H9 (cell line): ENCODE measurements at regions not wholly inside any gene's neighbourhood (a gene's known extent, or its start where the extent isn't known, plus 50 kb on each side); places are given as distances from the start of the nearest gene placed in this dataset.

Experiments used
- DNase-seq: peaks from one replicate; pipeline ENCODE4 v3.0.0-alpha.2; 2017
- H2AFZ ChIP-seq: one replicate; pipeline ENCODE4 v1.6.1; 2013; ENCODE audit warnings: mild to moderate bottlenecking, low read length, control low read depth, moderate library complexity
- H2AK5ac ChIP-seq: 2 replicates; pipeline ENCODE4 v1.6.1; 2013; ENCODE audit warnings: low read length, control low read depth, mixed read lengths; ENCODE audit not compliant: insufficient read length
- H2BK120ac ChIP-seq: one replicate; pipeline ENCODE4 v1.6.1; 2013; ENCODE audit warnings: low read depth, mild to moderate bottlenecking, low read length, control low read depth, inconsistent platforms; ENCODE audit not compliant: poor library complexity, severe bottlenecking
- H2BK12ac ChIP-seq: 2 replicates; pipeline ENCODE4 v1.6.1; 2013; ENCODE audit warnings: low read length, control low read depth, mixed read lengths, low read depth; ENCODE audit not compliant: insufficient read length
- H2BK15ac ChIP-seq: 2 replicates; pipeline ENCODE4 v1.6.1; 2013; ENCODE audit warnings: low read depth, low read length, control low read depth
- H2BK20ac ChIP-seq: one replicate; pipeline ENCODE4 v1.6.1; 2013; ENCODE audit warnings: low read depth, mild to moderate bottlenecking, low read length, control low read depth, inconsistent platforms; ENCODE audit not compliant: poor library complexity, severe bottlenecking
- H2BK5ac ChIP-seq: 2 replicates; pipeline ENCODE4 v1.6.1; 2013; ENCODE audit warnings: low read length, control low read depth, mixed read lengths; ENCODE audit not compliant: insufficient read length
- H3K14ac ChIP-seq: 2 replicates; pipeline ENCODE4 v1.6.1; 2013; ENCODE audit warnings: low read length, control low read depth; ENCODE audit not compliant: insufficient read depth
- H3K18ac ChIP-seq: 2 replicates; pipeline ENCODE4 v1.6.1; 2013; ENCODE audit warnings: low read depth, mild to moderate bottlenecking, mixed read lengths, low read length, control low read depth; ENCODE audit not compliant: insufficient read length
- H3K23ac ChIP-seq: 2 replicates; pipeline ENCODE4 v1.6.1; 2013; ENCODE audit warnings: low read length, control low read depth, mixed read lengths, low read depth; ENCODE audit not compliant: insufficient read length
- H3K23me2 ChIP-seq: 2 replicates; pipeline ENCODE4 v1.6.1; 2013; ENCODE audit warnings: low read depth, mild to moderate bottlenecking, mixed read lengths, low read length, control low read depth; ENCODE audit not compliant: insufficient read length, poor library complexity, severe bottlenecking
- H3K27ac ChIP-seq: 2 replicates; pipeline ENCODE4 v1.5.1; 2013; ENCODE audit warnings: low read length, control low read depth, mixed read lengths, low read depth; ENCODE audit not compliant: insufficient read length
- H3K27me3 ChIP-seq: 2 replicates; pipeline ENCODE4 v1.6.1; 2013; ENCODE audit warnings: low read length, control low read depth, inconsistent platforms; ENCODE audit not compliant: insufficient read depth
- H3K4ac ChIP-seq: 2 replicates; pipeline ENCODE4 v1.6.1; 2013; ENCODE audit warnings: low read depth, mild to moderate bottlenecking, control low read depth, inconsistent platforms, low read length, moderate library complexity
- H3K4me1 ChIP-seq: 2 replicates; pipeline ENCODE4 v1.6.1; 2013; ENCODE audit warnings: low read length, control low read depth, inconsistent platforms; ENCODE audit not compliant: insufficient read depth
- H3K4me2 ChIP-seq: 2 replicates; pipeline ENCODE4 v1.6.1; 2013; ENCODE audit warnings: low read length, control low read depth, mixed read lengths; ENCODE audit not compliant: insufficient read length, insufficient read depth
- H3K56ac ChIP-seq: 2 replicates; pipeline ENCODE4 v1.6.1; 2013; ENCODE audit warnings: low read depth, mild to moderate bottlenecking, mixed read lengths, low read length, control low read depth; ENCODE audit not compliant: insufficient read length
- H3K79me1 ChIP-seq: 2 replicates; pipeline ENCODE4 v1.6.1; 2013; ENCODE audit warnings: low read depth, mild to moderate bottlenecking, moderate library complexity, low read length, control low read depth, inconsistent platforms; ENCODE audit not compliant: insufficient read depth, poor library complexity, severe bottlenecking
- H3K79me2 ChIP-seq: 2 replicates; pipeline ENCODE4 v1.6.1; 2013; ENCODE audit warnings: low read length, control low read depth, inconsistent platforms; ENCODE audit not compliant: insufficient read depth
- H3K9ac ChIP-seq: 2 replicates; pipeline ENCODE4 v1.6.1; 2013; ENCODE audit warnings: low read length, control low read depth, mixed read lengths; ENCODE audit not compliant: insufficient read length; ENCODE audit errors: extremely low read depth
- H3K9me3 ChIP-seq: one replicate; pipeline ENCODE4 v1.6.1; 2013; ENCODE audit warnings: low read depth, low read length, inconsistent platforms; ENCODE audit not compliant: control insufficient read depth
- H3T11ph ChIP-seq: one replicate; pipeline ENCODE4 v1.6.1; 2013; ENCODE audit warnings: mild to moderate bottlenecking, low read length, control low read depth, inconsistent platforms
- H4K20me1 ChIP-seq: one replicate; pipeline ENCODE4 v1.6.1; 2013; ENCODE audit not compliant: control insufficient read depth, insufficient read length, insufficient read depth
- H4K5ac ChIP-seq: 2 replicates; pipeline ENCODE4 v1.6.1; 2013; ENCODE audit warnings: low read depth, mild to moderate bottlenecking, mixed read lengths, low read length, control low read depth; ENCODE audit not compliant: insufficient read length
- H4K8ac ChIP-seq: replicated peaks from 2 replicates; pipeline ENCODE4 v1.6.1; 2013; ENCODE audit warnings: low read length, control low read depth, mixed read lengths, low read depth; ENCODE audit not compliant: insufficient read length
- H4K91ac ChIP-seq: 2 replicates; pipeline ENCODE4 v1.6.1; 2013; ENCODE audit warnings: low read depth, mild to moderate bottlenecking, moderate library complexity, mixed read lengths, low read length, control low read depth; ENCODE audit not compliant: insufficient read length
- H3K27ac Mint-ChIP-seq, 3 experiments: 2 replicates in 2 of 3; 3 replicates in 1 of 3; pipeline ENCODE4 v1.8.0; 2020 to 2021; ENCODE audit warnings: mixed read lengths in 3 of 3, mild to moderate bottlenecking in 1 of 3, moderate library complexity in 1 of 3
- H3K27me3 Mint-ChIP-seq: 2 replicates; pipeline ENCODE4 v1.8.0; 2021; ENCODE audit warnings: low read depth, mild to moderate bottlenecking, moderate library complexity, mixed read lengths
- H3K36me3 Mint-ChIP-seq, 3 experiments: 2 replicates in 2 of 3; 3 replicates in 1 of 3; pipeline ENCODE4 v1.8.0; 2020 to 2021; ENCODE audit warnings: low read depth in 3 of 3, mixed read lengths in 3 of 3; ENCODE audit not compliant: insufficient read depth in 1 of 3
- H3K4me1 Mint-ChIP-seq, 2 experiments: 2 replicates each; pipeline ENCODE4 v1.8.0; 2020; ENCODE audit warnings: mixed read lengths in 2 of 2
- H3K4me3 Mint-ChIP-seq, 2 experiments: 2 replicates in 1 of 2; 3 replicates in 1 of 2; pipeline ENCODE4 v1.8.0; 2020 to 2021; ENCODE audit warnings: mild to moderate bottlenecking in 2 of 2, mixed read lengths in 2 of 2, moderate library complexity in 1 of 2
- H3K9me3 Mint-ChIP-seq, 2 experiments: 2 replicates in 1 of 2; 3 replicates in 1 of 2; pipeline ENCODE4 v1.8.0; 2020; ENCODE audit warnings: mild to moderate bottlenecking in 2 of 2, mixed read lengths in 2 of 2, moderate library complexity in 1 of 2
- CTCF ChIP-seq: fragments of 200-600 bp; sonication (generic); conservative IDR thresholded peaks from 3 replicates; pipeline ENCODE4 v1.8.0; 2021; ENCODE audit warnings: antibody characterized with exemption, mild to moderate bottlenecking
- WGBS: extraction: QIAGEN DNeasy Blood & Tissue Kit; methylation state at CpG from one replicate; pipeline ENCODE4 v1.1.7; 2013; ENCODE audit warnings: missing lambda C conversion rate, low lambda C conversion rate, mixed read lengths; ENCODE audit not compliant: insufficient read length; ENCODE audit errors: extremely low coverage; 5-methylcytosine and 5-hydroxymethylcytosine counted together

GRCh38 chr3:89571298-89571697 is 463.9 kb downstream of the EPHA3 start:
- H3K9me3 Mint-ChIP-seq, result peaks cover 3 to 5% of the 10 kb centered on the region in 2 experiments; a peak in 2 of 5 replicates

More at GRCh38 chr3:89571298-89571697, 463.9 kb downstream of the EPHA3 start:
- Mint-ChIP-seq H3K36me3 (0 out of 7 replicates have a peak, but pooled peaks cover 0 to 3% (median 0%) of the 10 kb centered on the region in 3 experiments), H3K4me1 (no peaks in the 10 kb centered on the region), H3K27me3 (no peaks in the 10 kb centered on the region), H3K4me3 (no peak overlapping the region), H3K27ac (no peak overlapping the region)
- WGBS, result no CpG with 5 or more reads among the region's 10 CpGs
- Histone ChIP-seq H2BK15ac (no peak overlapping the region), H2BK120ac (no peak overlapping the region), H4K5ac (no peak overlapping the region), H2BK12ac (no peak overlapping the region), H3K9ac (no peak overlapping the region), H2AFZ (no peak overlapping the region), H2BK5ac (no peak overlapping the region), H3K4me1 (no peaks in the 10 kb centered on the region), H3T11ph (no peak overlapping the region), H3K23me2 (peaks cover 2% of the 10 kb centered on the region), H4K8ac (no peak overlapping the region), H3K14ac (no peak overlapping the region), H2AK5ac (no peak overlapping the region), H3K79me2 (no peaks in the 10 kb centered on the region), H3K23ac (no peak overlapping the region), H3K27me3 (no peaks in the 10 kb centered on the region), H3K79me1 (no peaks in the 10 kb centered on the region), H4K91ac (no peak overlapping the region), H3K9me3 (no peaks in the 10 kb centered on the region), H3K18ac (no peak overlapping the region), H3K56ac (no peak overlapping the region), H2BK20ac (no peak overlapping the region), H3K4me2 (no peak overlapping the region), H4K20me1 (no peaks in the 10 kb centered on the region), H3K27ac (no peak overlapping the region), H3K4ac (no peak overlapping the region)
- TF ChIP-seq CTCF, result no peak
- DNase-seq, result no peak
